ENCODE measurements at regions not wholly inside any gene's neighbourhood (a gene's known extent, or its start where the extent isn't known, plus 50 kb on each side); places are given as distances from the start of the nearest gene placed in this dataset.

- H3K36me3 Mint-ChIP-seq = no peaks in the 10 kb centered on the region
- peaks cover 3% of the 10 kb centered on the region for H3K9me3 Mint-ChIP-seq
- CTCF ChIA-PET = no interaction called here
- no peak for DNase-seq
- POLR2A ChIA-PET = no interaction called here
- no peaks in the 10 kb centered on the region for H3K27me3 Mint-ChIP-seq
- no peaks in the 10 kb centered on the region for H3K4me1 Mint-ChIP-seq (ENCODE audit: low read depth)
- no peak overlapping the region for H3K27ac Mint-ChIP-seq
- intact Hi-C loops (cut with micrococcal nuclease) = no loop called here
- H3K4me3 Mint-ChIP-seq = no peak overlapping the region
Measured at GRCh38 chr5:60267907-60268306, 374.4 kb upstream of the PDE4D start.

GRCh38 chr5:60263346-60263745 lies 369.8 kb upstream of the PDE4D start:
- Mint-ChIP-seq H3K9me3 (peaks cover 3% of the 10 kb centered on the region), H3K4me1 (ENCODE audit: low read depth) (no peaks in the 10 kb centered on the region), H3K27ac (no peak overlapping the region), H3K36me3 (no peaks in the 10 kb centered on the region), H3K27me3 (no peaks in the 10 kb centered on the region), H3K4me3 (no peak overlapping the region)
- POLR2A ChIA-PET = no interaction called here
- DNase-seq = no peak
- CTCF ChIA-PET = no interaction called here
- intact Hi-C loops (cut with micrococcal nuclease) = no loop called here

GRCh38 chr5:60262576-60263295 lies 369.2 kb upstream of the PDE4D start:
- ChIA-PET CTCF (no interaction called here), POLR2A (no interaction called here)
- H3K36me3 Mint-ChIP-seq = no peaks in the 10 kb centered on the region
- no peak overlapping the region for H3K27ac Mint-ChIP-seq
- no peak for DNase-seq
- intact Hi-C loops (cut with micrococcal nuclease) = no loop called here
- H3K4me3 Mint-ChIP-seq = no peak overlapping the region
- H3K27me3 Mint-ChIP-seq = no peaks in the 10 kb centered on the region
- peaks cover 3% of the 10 kb centered on the region for H3K9me3 Mint-ChIP-seq
- no peaks in the 10 kb centered on the region for H3K4me1 Mint-ChIP-seq (ENCODE audit: low read depth)

- intact Hi-C loops (cut with micrococcal nuclease) = no loop called here
- DNase-seq = no peak
- Mint-ChIP-seq H3K27ac (no peak overlapping the region), H3K36me3 (no peaks in the 10 kb centered on the region), H3K4me3 (no peak overlapping the region), H3K4me1 (ENCODE audit: low read depth) (no peaks in the 10 kb centered on the region), H3K9me3 (peaks cover 3% of the 10 kb centered on the region), H3K27me3 (no peaks in the 10 kb centered on the region)
- CTCF ChIA-PET = no interaction called here
- POLR2A ChIA-PET = no interaction called here
Measured at GRCh38 chr5:60261732-60262131, 368.2 kb upstream of the PDE4D start.

GRCh38 chr5:60260658-60261057 lies 367.1 kb upstream of the PDE4D start:
- intact Hi-C loops (cut with micrococcal nuclease) = no loop called here
- H3K27me3 Mint-ChIP-seq = no peaks in the 10 kb centered on the region
- ChIA-PET POLR2A (no interaction called here), CTCF (no interaction called here)
- peaks cover 3% of the 10 kb centered on the region for H3K9me3 Mint-ChIP-seq
- DNase-seq = no peak
- H3K4me1 Mint-ChIP-seq (ENCODE audit: low read depth) = no peaks in the 10 kb centered on the region
- no peak overlapping the region for H3K4me3 Mint-ChIP-seq
- H3K36me3 Mint-ChIP-seq = no peaks in the 10 kb centered on the region
- H3K27ac Mint-ChIP-seq = no peak overlapping the region

GRCh38 chr5:60259730-60260129 lies 366.2 kb upstream of the PDE4D start:
- intact Hi-C loops (cut with micrococcal nuclease) = no loop called here
- CTCF ChIA-PET = no interaction called here

GRCh38 chr5:60257596-60258271 lies 364.2 kb upstream of the PDE4D start:
- Mint-ChIP-seq H3K4me1 (ENCODE audit: low read depth) (no peaks in the 10 kb centered on the region), H3K36me3 (no peaks in the 10 kb centered on the region), H3K4me3 (no peak overlapping the region), H3K9me3 (no peaks in the 10 kb centered on the region), H3K27ac (no peak overlapping the region), H3K27me3 (no peaks in the 10 kb centered on the region)
- ChIA-PET CTCF (no interaction called here), POLR2A (no interaction called here)
- no peak for DNase-seq
- intact Hi-C loops (cut with micrococcal nuclease) = no loop called here

More at GRCh38 chr5:60259730-60260129, 366.2 kb upstream of the PDE4D start:
- no peaks in the 10 kb centered on the region for H3K36me3 Mint-ChIP-seq
- DNase-seq = no peak
- H3K9me3 Mint-ChIP-seq = peaks cover 3% of the 10 kb centered on the region
- H3K27me3 Mint-ChIP-seq = no peaks in the 10 kb centered on the region
- H3K4me3 Mint-ChIP-seq = no peak overlapping the region
- H3K27ac Mint-ChIP-seq = no peak overlapping the region
- POLR2A ChIA-PET = no interaction called here
- H3K4me1 Mint-ChIP-seq (ENCODE audit: low read depth) = no peaks in the 10 kb centered on the region

- ChIA-PET CTCF (no interaction called here), POLR2A (no interaction called here)
- DNase-seq = no peak
- H3K27ac Mint-ChIP-seq = no peak overlapping the region
- no peak overlapping the region for H3K4me3 Mint-ChIP-seq
- no peaks in the 10 kb centered on the region for H3K27me3 Mint-ChIP-seq
- intact Hi-C loops (cut with micrococcal nuclease) = no loop called here
- H3K4me1 Mint-ChIP-seq (ENCODE audit: low read depth) = no peaks in the 10 kb centered on the region
- H3K9me3 Mint-ChIP-seq = peaks cover 3% of the 10 kb centered on the region
- H3K36me3 Mint-ChIP-seq = no peaks in the 10 kb centered on the region
Measured at GRCh38 chr5:60256546-60256945, 363.0 kb upstream of the PDE4D start.

GRCh38 chr5:60248901-60249300 lies 355.4 kb upstream of the PDE4D start:
- Mint-ChIP-seq H3K27ac (no peak overlapping the region), H3K27me3 (no peaks in the 10 kb centered on the region)

GRCh38 chr5:60243713-60244112 lies 350.2 kb upstream of the PDE4D start:
- Mint-ChIP-seq H3K36me3 (no peaks in the 10 kb centered on the region), H3K4me1 (ENCODE audit: low read depth) (no peaks in the 10 kb centered on the region), H3K9me3 (peaks cover 22% of the 10 kb centered on the region), H3K4me3 (no peak overlapping the region), H3K27me3 (no peaks in the 10 kb centered on the region), H3K27ac (no peak overlapping the region)
- ChIA-PET POLR2A (no interaction called here), CTCF (no interaction called here)
- intact Hi-C loops (cut with micrococcal nuclease) = no loop called here
- no peak for DNase-seq

More at GRCh38 chr5:60248901-60249300, 355.4 kb upstream of the PDE4D start:
- CTCF ChIA-PET = no interaction called here
- peaks cover 6% of the 10 kb centered on the region for H3K9me3 Mint-ChIP-seq
- H3K4me1 Mint-ChIP-seq (ENCODE audit: low read depth) = no peaks in the 10 kb centered on the region
- POLR2A ChIA-PET = no interaction called here
- H3K36me3 Mint-ChIP-seq = no peaks in the 10 kb centered on the region
- no peak for DNase-seq
- intact Hi-C loops (cut with micrococcal nuclease) = no loop called here
- H3K4me3 Mint-ChIP-seq = no peak overlapping the region

- H3K36me3 Mint-ChIP-seq = no peaks in the 10 kb centered on the region
- H3K4me3 Mint-ChIP-seq = no peak overlapping the region
- POLR2A ChIA-PET = no interaction called here
- H3K27ac Mint-ChIP-seq = no peak overlapping the region
- DNase-seq = no peak
- intact Hi-C loops (cut with micrococcal nuclease) = no loop called here
- H3K4me1 Mint-ChIP-seq (ENCODE audit: low read depth) = no peaks in the 10 kb centered on the region
- no peaks in the 10 kb centered on the region for H3K27me3 Mint-ChIP-seq
- CTCF ChIA-PET = no interaction called here
- H3K9me3 Mint-ChIP-seq = no peaks in the 10 kb centered on the region
Measured at GRCh38 chr5:60232036-60232795, 338.7 kb upstream of the PDE4D start.

GRCh38 chr5:60230456-60230855 lies 336.9 kb upstream of the PDE4D start:
- Mint-ChIP-seq H3K4me3 (no peak overlapping the region), H3K27ac (no peak overlapping the region), H3K27me3 (no peaks in the 10 kb centered on the region), H3K4me1 (ENCODE audit: low read depth) (no peaks in the 10 kb centered on the region), H3K36me3 (no peaks in the 10 kb centered on the region), H3K9me3 (no peaks in the 10 kb centered on the region)
- intact Hi-C loops (cut with micrococcal nuclease) = no loop called here
- DNase-seq = no peak
- CTCF ChIA-PET = no interaction called here
- POLR2A ChIA-PET = no interaction called here

- no peak for DNase-seq
- Mint-ChIP-seq H3K27ac (no peak overlapping the region), H3K27me3 (no peaks in the 10 kb centered on the region), H3K4me1 (ENCODE audit: low read depth) (no peaks in the 10 kb centered on the region), H3K36me3 (no peaks in the 10 kb centered on the region), H3K4me3 (no peak overlapping the region), H3K9me3 (no peaks in the 10 kb centered on the region)
- CTCF ChIA-PET = no interaction called here
- intact Hi-C loops (cut with micrococcal nuclease) = no loop called here
- POLR2A ChIA-PET = no interaction called here
Measured at GRCh38 chr5:60229691-60230185, 336.2 kb upstream of the PDE4D start.
